ENCODE measurements at regions not wholly inside any gene's neighbourhood (a gene's known extent, or its start where the extent isn't known, plus 50 kb on each side); places are given as distances from the start of the nearest gene placed in this dataset.
A peak's percentile ranks its signal among the peaks of the same experiment; 100 is the strongest.
"Not testable (repeated sequence)": the region's sequence is repeated elsewhere in the genome, so short reads cannot be mapped to it uniquely, and the experiment has no call there.

DNA sequence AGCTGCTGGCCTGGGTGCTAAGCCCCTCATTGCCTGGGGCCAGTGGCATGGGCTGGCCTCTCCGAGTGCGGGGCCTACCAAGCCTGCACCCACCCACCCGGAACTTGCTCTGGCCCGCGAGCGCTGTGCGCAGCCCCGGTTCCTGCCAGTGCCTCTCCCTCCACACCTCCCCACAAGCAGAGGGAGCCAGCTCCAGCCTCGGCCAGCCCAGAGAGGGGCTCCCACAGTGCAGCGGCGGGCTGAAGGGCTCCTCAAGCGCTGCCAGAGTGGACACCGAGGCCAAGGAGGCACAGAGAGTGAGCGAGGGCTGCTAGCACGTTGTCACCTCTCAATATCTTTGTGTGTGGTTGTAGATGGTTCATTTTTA lies 74.8 kb upstream of the ATP1A1 start:
- DNase-seq: not testable (repeated sequence)

DNA sequence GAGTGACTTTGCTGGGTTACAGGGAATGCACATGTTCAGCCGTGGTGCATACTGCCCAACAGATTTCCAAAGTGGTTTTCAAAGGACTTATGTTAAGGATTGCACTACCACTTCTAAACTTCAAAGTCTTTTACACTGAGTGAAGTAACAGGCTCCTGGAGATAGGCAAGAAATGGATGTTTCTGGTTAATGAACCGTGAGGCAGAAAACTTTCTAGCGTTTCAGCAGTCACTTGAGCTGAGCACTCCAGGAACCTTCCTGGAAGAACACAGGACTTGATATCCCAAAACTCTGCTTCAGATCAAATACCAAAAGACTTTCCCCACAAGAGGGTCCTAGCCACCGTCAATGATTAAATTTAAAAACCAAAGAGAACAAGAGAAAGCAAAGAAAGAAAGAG lies 74.3 kb upstream of the ATP1A1 start:
- no peak for DNase-seq

DNA sequence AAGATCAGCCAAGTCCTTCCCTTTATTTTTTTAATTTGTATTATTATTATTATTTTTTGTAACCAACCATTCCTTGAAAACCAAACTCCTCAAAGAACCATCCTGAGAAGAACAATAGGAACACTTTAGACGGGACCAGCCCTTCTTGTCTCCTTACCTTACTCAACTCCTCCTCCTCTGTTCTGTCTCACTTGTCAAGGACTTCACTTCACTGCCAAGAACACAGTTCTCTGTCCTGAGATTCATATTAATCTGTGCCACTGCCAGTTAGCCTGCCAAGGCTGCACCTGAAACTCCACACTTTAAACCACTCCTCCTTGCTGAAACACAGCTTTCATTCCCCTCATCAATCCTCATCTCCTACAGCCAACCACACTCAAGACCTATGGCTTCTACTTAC lies 73.8 kb upstream of the ATP1A1 start:
- DNase-seq: no peak

DNA sequence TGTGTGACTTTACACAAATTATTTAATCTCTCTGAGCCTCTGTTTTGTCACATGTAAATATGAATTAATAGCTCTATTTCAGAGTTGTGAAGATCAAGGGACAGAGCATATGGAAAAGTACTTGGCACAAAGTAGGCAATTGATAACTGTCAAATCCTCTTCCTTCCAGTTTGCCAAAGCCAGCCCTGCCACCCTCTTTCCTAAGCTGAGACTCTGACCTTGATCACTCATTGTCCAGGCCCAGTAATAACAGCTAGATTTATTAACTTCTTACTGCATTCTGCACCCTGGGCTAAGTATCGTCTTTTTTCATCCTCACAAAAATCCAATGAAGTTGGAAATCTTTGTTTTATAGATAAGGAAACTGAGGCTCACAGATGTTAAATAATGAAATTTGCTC lies 70.8 kb upstream of the ATP1A1 start:
- DNase-seq: no peak

DNA sequence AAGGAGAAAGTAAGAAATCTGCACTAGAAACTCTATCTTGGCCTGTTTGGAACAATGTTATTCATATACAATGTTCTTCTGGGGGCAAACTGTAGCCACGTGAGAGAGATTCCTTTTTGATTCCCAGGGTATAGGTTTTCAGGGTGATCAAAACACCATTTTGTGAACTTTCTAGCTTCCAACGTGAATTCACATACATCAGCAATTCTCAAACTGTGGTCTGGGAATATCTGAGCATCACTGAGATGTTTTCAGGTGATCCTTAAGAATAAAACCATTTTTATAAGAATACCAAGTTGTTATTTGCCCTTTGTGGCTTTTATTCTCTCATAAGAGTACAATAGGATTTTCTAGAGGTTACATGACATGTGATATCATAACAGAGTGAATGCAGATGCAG lies 66.9 kb upstream of the ATP1A1 start:
- DNase-seq: no peak

DNA sequence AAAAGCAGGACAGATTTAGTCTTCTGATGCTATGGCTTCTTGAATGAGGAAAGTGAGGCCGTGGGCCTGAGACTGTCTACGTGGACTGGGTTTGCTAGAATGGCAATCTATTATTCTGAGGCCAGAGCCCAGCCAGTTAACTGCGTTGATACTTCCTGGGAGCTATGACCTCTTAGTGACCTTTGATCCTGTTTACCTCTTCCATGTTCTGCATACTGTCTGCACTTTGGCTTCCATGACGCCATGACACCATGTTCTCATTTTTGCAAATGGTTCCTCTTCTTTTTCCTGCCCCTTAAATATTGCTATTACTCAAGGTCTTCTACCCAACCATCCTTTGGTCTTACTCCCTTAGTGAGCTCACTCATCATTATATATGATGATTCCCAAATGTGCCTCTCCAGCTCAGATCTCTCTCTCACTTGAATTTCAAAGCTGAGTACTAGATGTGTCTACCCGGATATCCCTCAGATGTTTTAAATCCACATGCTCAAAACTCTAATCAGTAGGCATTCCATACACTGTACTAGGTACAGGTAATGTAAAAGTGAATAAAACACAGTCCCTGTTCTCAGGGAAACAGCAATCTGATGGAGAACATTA lies 66.1 kb upstream of the ATP1A1 start:
- DNase-seq: no peak

DNA sequence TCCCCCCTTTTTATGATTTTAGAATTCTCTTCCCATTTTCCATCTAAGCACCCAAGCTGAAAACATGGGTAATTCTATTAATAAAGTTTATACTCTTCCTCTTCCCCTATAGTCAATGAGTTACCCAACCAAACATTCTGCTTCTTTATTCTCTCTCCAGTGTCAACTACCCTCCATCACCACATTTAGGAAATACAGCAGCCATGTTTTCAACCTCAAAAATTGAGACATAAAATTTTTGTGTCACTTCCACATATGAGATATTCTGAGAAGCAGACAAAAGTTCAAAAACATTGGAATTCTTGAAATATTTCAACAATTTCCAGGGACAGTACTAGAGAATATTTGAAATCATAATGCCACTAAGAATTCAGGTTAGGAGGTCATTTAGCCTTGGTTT lies 64.8 kb upstream of the ATP1A1 start:
- DNase-seq: no peak

DNA sequence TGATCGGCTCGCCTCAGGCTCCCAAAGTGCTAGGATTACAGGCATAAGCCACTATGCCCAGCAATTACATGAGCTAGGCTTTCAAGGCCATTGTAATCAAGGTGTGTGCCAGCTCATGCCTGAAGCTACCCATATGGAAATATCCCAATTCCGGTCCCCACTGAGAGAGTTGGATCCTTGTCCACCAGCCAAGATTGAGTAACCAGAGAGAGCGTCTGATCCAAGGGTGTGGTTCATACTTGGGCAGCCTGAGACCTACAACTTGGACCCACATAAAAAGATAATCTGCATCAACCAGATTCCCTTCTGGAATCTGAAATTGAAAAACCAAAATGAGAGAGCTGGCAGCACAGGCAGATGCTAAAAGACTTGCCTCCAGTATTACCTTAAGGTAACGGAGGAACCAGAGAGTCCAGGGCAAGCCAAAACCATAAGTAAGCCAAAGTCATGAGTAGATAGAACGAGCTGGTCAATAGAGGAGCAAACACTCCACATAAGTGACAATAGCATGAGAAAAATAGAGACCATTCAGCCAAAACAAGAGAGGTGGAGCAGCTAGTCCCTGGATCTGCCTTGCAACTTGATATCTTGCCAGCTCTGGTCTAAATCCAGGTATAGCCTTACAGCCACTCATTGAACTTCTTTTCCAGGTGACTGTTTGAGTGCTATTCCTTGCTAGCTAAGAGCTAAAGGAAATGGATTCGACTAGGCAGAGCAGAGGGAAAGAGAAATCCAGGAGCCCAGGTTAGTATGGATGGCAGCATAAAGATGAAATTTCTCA lies 63.8 kb upstream of the ATP1A1 start:
- DNase-seq: no peak

DNA sequence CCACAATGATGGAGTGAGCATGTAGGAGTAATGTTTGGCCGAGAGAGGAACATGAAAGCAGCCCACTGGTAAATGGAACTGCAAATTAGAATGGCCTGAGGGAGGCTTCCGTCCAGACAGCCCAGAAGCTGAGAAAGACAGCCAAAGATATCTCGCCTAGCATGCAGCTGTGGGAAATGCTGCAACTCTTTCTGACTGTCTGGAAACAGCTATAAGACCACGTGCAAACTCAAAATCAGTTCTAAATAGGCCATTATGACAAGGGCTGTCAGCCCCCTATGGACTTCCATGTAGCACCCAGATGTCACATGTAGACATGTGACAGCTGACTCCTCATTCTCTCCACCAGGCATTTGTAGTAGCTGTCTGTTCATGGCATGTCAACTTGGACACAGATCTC lies 62.9 kb upstream of the ATP1A1 start:
- DNase-seq: no peak

DNA sequence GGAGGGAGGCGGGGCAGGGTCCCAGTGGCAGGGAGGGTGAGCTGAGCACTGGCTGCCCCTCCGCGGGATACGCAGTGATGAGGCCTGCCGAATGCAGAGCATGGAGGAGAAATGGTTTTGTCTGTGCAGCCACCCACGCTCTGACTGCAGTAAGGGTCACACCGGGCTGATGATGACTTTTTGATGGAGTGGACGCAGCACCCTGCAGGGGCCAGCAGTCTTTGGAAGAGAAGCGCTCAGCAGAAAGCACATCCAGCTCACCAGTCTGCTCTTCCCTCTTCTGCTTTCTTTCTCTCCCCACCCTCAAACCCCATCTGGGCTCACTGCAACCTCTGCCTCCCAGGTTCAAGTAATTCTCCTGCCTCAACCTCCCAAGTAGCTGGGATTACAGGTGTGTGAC lies 61.9 kb upstream of the ATP1A1 start:
- no peak for DNase-seq

DNA sequence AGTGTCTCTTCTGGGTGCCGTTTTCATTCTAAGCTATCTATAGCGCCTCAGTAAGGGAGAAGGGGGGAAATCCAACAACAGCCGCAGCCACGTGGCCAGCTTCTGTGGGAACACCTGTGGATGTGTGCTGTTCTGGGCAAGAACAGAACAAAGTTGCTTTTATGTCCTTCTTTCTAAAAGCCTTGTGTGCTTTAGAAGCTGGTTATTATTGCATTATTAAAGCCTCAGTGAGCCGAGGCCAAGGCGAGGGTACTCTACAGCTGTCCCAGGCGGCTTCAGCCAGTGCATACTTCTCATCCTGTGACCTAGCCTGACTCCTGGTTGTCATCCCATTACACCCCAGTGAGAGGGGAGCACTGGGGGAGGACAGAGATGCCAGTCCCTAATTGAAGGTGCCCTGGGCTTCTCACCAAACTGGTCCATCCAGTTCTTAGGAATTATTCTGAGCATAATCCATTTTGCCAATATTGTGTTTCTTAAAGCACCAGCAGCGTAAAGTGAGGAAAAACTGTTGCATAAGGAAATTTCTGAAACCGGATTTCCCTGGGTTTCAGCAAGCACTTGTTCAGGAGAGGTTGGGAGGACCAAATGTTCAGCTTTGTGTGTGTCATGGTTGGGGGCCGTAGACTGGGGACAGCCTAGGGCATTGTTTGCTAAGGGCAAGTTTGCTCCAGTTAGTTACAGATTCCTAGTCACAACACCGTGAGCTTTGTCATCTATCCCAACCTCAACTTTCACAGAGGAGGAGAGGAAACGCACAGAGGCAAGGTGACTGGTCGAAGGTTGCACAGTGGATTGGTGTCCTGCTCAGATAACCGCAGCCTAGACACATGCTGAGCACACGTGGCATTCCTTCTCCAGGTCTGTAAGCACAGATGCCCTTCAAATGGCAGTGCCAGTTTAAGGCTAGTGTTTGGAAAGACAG lies 61.0 kb upstream of the ATP1A1 start:
- peak; percentile 28 for DNase-seq

DNA sequence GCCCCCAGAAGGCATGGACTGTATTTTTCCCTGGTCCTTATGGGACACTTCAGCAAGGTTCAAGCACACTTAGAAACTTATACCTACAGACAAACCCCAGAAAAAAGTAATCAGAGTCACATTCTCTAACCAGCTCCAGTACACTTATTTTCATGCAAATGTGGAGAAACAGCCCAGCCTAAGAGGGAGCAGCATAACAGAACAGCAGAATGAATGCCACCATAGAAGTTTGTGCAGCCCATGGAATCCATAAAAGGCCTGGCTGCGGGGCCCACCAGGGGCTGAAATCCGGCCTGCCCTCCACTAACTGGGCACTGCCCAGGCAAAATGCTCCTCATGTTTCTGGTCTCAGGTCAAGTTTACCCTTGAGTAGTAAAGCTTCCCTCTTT lies 60.4 kb upstream of the ATP1A1 start:
- DNase-seq: no peak

DNA sequence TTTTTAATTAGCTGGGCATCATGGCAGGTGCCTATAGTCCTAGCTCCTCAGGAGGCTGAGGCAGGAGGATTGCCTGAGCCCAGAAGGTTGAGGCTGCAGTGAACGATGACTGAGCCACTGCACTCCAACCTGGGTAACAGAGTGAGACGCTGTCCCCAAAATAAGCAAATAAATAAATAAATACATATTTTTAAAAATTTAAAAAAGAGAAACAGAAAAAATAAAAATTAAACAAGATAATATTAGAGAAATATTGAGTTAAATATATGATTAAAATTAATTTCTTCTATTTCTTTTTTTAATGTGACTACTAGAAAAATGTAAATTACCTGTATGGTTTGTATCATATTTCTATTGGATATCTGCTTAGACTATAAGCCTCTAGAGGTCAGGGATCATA lies 59.3 kb upstream of the ATP1A1 start:
- no peak for DNase-seq

DNA sequence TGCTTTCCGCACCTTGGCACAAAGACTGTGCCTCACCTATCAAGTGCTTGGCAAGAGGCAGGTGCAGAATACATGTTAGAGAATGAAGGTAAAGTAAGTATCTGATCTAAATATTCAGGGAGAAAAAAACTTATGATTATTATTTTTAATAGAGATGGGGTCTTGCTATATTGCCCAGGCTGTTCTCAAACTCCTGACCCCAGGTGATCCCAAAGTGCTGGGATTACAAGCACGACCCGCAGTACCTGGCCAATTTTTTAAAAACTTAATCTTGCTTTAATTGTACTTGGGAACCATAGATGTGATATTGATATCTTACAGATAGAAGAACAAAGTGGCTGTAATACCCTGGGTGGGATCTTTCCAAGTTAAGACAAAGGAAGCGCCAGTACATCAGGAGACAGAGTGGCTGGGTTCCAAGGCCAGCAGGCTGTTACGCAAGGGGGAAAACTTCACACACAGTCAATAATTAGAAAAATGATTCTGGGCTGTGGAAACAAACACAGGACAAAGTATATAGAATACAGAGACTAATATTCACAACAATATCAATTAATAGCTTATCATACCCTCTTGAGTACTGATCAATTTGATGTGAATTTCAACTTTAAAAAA lies 58.6 kb upstream of the ATP1A1 start:
- no peak for DNase-seq

DNA sequence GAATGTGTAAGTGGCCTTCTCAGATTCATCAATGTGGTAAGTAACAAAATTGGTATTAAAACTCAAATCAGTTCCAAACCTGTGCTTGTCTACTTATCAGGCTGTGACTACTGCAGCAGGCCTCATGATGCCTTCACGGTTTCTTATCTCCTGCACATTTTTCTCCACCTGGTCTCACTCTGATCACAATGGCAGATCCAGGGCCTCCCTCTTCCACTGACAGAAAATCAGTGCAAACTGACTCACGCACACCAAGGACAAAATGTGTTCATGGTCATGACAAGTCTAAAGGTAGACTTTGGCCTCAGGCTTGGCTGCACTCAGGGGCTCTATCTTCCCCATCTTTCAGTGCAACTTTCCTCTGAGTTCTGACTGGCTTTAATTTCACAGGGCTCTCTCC lies 56.7 kb upstream of the ATP1A1 start:
- DNase-seq: no peak

DNA sequence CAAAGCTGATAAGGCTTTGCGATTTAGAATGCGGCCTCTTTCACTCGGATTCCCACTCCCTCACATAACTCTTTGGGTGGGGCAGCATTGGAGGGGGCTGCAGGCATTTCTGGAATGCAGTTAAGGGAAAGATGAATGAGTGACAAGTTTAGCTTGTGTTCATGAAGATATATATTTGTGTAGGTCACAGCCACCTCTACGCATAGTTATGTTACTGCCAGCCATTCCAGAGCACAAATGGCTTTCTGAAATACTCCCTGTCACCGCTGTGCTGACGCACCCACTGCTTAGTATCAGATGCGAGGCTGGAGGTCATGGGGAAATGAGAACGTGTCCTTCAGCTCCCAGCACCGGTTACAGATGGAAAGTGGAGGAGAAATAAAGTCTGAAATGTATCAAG lies 54.1 kb upstream of the ATP1A1 start:
- no peak for DNase-seq

DNA sequence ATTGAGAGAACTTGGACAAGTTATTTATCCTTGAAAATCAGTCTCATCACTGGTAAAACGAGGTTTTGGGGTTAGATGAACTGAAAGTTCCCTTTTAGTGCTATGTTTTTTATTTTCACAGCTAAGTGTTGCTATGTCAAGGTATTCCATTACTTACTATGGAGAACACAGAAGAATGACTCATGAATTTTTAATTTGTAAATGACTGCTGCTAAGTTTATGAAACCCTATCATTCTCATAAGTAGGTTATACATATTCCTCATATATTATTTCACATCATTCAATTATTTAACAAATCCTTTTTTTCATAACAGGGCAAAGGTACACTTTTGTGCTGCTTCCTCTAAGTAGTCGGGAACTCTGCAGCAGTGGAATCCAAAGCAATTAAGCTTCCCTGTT lies 52.2 kb upstream of the ATP1A1 start:
- DNase-seq: no peak

DNA sequence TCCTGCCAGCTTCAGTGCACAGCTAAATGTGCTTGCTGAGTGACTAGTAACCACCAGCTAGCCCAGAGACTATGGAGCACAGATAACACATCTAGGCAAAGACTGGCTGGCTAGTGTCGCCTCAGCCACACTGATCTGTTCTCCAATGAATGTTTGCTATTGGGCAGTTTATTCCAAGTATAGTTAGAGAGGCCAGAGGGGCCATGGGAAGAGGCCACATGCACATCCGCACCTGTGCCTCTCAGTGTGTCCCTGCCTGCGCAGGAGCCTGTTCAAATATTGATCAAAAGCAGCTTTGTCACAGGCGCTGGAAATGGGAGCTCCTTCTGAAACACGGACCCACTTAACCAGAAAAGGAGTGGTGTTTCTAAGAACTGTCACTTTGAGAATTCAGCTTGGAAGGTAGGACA lies 51.3 kb upstream of the ATP1A1 start:
- DNase-seq: no peak

DNA sequence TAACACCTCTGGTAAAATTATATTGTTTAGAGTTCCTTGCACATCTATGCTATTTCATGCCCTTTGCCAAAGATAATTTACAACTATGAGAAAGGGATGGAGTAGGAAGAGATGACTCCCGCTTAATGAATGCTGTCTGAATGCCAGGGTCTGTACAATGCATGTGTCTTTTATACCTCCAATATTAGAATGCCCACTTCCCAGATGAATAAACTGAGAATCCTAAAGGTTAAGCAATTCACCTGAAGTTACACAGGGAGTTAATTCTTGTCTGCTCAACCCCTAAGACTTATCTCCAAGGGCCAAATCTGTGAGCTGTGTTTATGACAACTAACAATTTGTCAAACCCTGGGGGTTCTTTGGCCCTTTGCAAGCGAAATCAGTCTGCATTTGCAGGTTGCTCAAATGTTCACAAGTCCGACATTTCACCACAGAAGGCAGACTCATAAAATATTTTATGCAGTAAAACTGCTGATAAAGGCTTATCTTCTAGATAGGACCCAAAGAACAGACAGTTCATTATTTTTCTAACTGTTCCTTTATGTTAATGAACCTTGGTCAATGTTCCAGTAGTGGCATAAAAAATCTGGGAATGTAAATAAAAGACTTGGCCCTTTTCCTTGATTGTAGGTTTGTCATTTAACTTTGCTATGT lies 50.2 kb upstream of the ATP1A1 start:
- DNase-seq: no peak
